SK-N-SH treated with all-trans-retinoic acid at 6 μM for 48 hours (cell line): ENCODE measurements at regions not wholly inside any gene's neighbourhood (a gene's known extent, or its start where the extent isn't known, plus 50 kb on each side); places are given as distances from the start of the nearest gene placed in this dataset.

Source experiments
- ATAC-seq: fragments of 200-7000 bp; cut with Tn5 transposase; 3 replicates; pipeline ENCODE4 v1.9.1; 2020; ENCODE audit warnings: mild to moderate bottlenecking, moderate library complexity
- ARNTL ChIP-seq: fragments of 450-650 bp; formaldehyde crosslinking; IDR thresholded peaks from 2 replicates; pipeline ENCODE4 v1.5.0; 2020; ENCODE audit warnings: low read depth, mild to moderate bottlenecking, moderate library complexity, borderline replicate concordance
- BACH2 ChIP-seq: fragments of 250-450 bp; sonication (Bioruptor Pico); IDR thresholded peaks from 2 replicates; pipeline ENCODE4 v1.9.0; 2021; ENCODE audit warnings: mild to moderate bottlenecking, borderline replicate concordance
- CSDC2 ChIP-seq: fragments of 250-450 bp; sonication (Bioruptor Pico); IDR thresholded peaks from 2 replicates; pipeline ENCODE4 v1.5.0; 2020; ENCODE audit warnings: mild to moderate bottlenecking, moderate library complexity
- ESRRG ChIP-seq: fragments of 250-450 bp; sonication (Bioruptor Pico); IDR thresholded peaks from 2 replicates; pipeline ENCODE4 v1.6.1; 2021; ENCODE audit warnings: mild to moderate bottlenecking
- GLIS3 ChIP-seq: fragments of 250-450 bp; sonication (Bioruptor Pico); IDR thresholded peaks from 2 replicates; pipeline ENCODE4 v1.5.0; 2020; ENCODE audit warnings: mild to moderate bottlenecking, moderate library complexity
- OSR1 ChIP-seq: fragments of 250-450 bp; sonication (Bioruptor Pico); IDR thresholded peaks from 2 replicates; pipeline ENCODE4 v1.8.0; 2022; ENCODE audit warnings: moderate library complexity, mild to moderate bottlenecking, inconsistent platforms
- PPARA ChIP-seq: fragments of 250-450 bp; sonication (Bioruptor Pico); IDR thresholded peaks from 2 replicates; pipeline ENCODE4 v1.5.0; 2020; ENCODE audit warnings: mild to moderate bottlenecking, borderline replicate concordance
- RARB ChIP-seq: fragments of 250-450 bp; sonication (Bioruptor Pico); IDR thresholded peaks from 2 replicates; pipeline ENCODE4 v1.8.0; 2021; ENCODE audit warnings: mild to moderate bottlenecking, moderate library complexity
- SNAI2 ChIP-seq: fragments of 250-450 bp; sonication (Bioruptor Pico); IDR thresholded peaks from 2 replicates; pipeline ENCODE4 v1.5.0; 2020; ENCODE audit warnings: mild to moderate bottlenecking, moderate library complexity
- TCF4 ChIP-seq: fragments of 250-450 bp; sonication (Bioruptor Pico); IDR thresholded peaks from 2 replicates; pipeline ENCODE4 v1.8.0; 2021; ENCODE audit warnings: mild to moderate bottlenecking, moderate library complexity, borderline replicate concordance
- TOX ChIP-seq: fragments of 250-450 bp; sonication (Bioruptor Pico); IDR thresholded peaks from 2 replicates; pipeline ENCODE4 v1.8.0; 2021; ENCODE audit warnings: mild to moderate bottlenecking, moderate library complexity, borderline replicate concordance
- ZC3H10 ChIP-seq: fragments of 250-450 bp; sonication (Bioruptor Pico); IDR thresholded peaks from 2 replicates; pipeline ENCODE4 v1.5.1; 2021; ENCODE audit warnings: mild to moderate bottlenecking, moderate library complexity
- ZFP3 ChIP-seq: fragments of 250-450 bp; sonication (Bioruptor Pico); IDR thresholded peaks from 2 replicates; pipeline ENCODE4 v1.5.0; 2020; ENCODE audit warnings: mild to moderate bottlenecking, moderate library complexity
- ZFP30 ChIP-seq: fragments of 450-650 bp; formaldehyde crosslinking; IDR thresholded peaks from 2 replicates; pipeline ENCODE4 v1.5.0; 2022; ENCODE audit warnings: mild to moderate bottlenecking, moderate library complexity
- ZNF565 ChIP-seq: fragments of 450-650 bp; formaldehyde crosslinking; conservative IDR thresholded peaks from 2 replicates; pipeline ENCODE4 v1.5.0; 2020; ENCODE audit warnings: low read depth, mild to moderate bottlenecking, moderate library complexity
- ZNF70 ChIP-seq: fragments of 450-650 bp; formaldehyde crosslinking; IDR thresholded peaks from 2 replicates; pipeline ENCODE4 v1.5.0; 2020; ENCODE audit warnings: mild to moderate bottlenecking, moderate library complexity
- ZNF8 ChIP-seq: fragments of 450-650 bp; formaldehyde crosslinking; IDR thresholded peaks from 2 replicates; pipeline ENCODE4 v1.5.0; 2020; ENCODE audit warnings: mild to moderate bottlenecking, moderate library complexity
- TF ChIP-seq, protein P1 (sequence below): fragments of 250-450 bp; sonication (Bioruptor Pico); IDR thresholded peaks from 2 replicates; pipeline ENCODE4 v1.8.0; 2020; ENCODE audit warnings: mild to moderate bottlenecking, moderate library complexity, borderline replicate concordance
- TF ChIP-seq, protein P2 (sequence below): fragments of 250-450 bp; sonication (Bioruptor Pico); IDR thresholded peaks from 2 replicates; pipeline ENCODE4 v1.5.1; 2021; ENCODE audit warnings: mild to moderate bottlenecking, moderate library complexity
- TF ChIP-seq, protein P3 (sequence below): fragments of 250-450 bp; sonication (Bioruptor Pico); IDR thresholded peaks from 2 replicates; pipeline ENCODE4 v1.8.0; 2021; ENCODE audit warnings: low read depth, mild to moderate bottlenecking, moderate library complexity, borderline replicate concordance
- TF ChIP-seq, protein P4 (sequence below): fragments of 250-450 bp; sonication (Bioruptor Pico); IDR thresholded peaks from 2 replicates; pipeline ENCODE4 v1.5.0; 2020; ENCODE audit warnings: mild to moderate bottlenecking, moderate library complexity
- TF ChIP-seq, protein P5 (sequence below): fragments of 250-450 bp; sonication (Bioruptor Pico); IDR thresholded peaks from 2 replicates; pipeline ENCODE4 v1.5.1; 2020; ENCODE audit warnings: low read depth, mild to moderate bottlenecking, moderate library complexity

DNA sequence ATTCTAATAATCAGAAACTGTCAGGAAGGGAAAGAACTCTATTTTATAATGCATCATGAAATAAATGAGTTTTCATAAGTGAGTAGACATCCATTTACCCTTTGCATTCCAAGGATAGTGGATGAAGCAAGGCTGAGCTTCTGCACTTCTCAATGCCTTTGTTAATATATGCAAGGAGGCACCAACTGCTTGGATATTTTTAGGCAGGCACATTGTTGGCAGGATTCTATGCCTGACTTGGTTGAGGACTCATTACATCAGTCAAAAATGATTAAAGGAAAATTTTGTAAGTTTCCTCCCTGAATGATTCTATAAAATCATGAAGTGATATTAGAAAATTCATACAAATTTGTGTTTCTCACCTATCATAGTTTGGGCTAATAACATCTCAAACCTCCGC is 612.2 kb upstream of the POM121L12 start:
- TF ChIP-seq ESRRG (CRISPR knock-in tag) (no peak), ZFP30 (no peak), SNAI2 (CRISPR knock-in tag) (no peak), PPARA (CRISPR knock-in tag) (no peak), GLIS3 (CRISPR knock-in tag) (no peak), RARB (no peak), ZC3H10 (no peak), ZNF565 (CRISPR knock-in tag) (no peak), CSDC2 (CRISPR knock-in tag) (no peak), ZNF8 (CRISPR knock-in tag) (no peak), ZNF70 (CRISPR knock-in tag) (no peak), ARNTL (CRISPR knock-in tag) (no peak), OSR1 (no peak)
- TF ChIP-seq, protein P1, sequence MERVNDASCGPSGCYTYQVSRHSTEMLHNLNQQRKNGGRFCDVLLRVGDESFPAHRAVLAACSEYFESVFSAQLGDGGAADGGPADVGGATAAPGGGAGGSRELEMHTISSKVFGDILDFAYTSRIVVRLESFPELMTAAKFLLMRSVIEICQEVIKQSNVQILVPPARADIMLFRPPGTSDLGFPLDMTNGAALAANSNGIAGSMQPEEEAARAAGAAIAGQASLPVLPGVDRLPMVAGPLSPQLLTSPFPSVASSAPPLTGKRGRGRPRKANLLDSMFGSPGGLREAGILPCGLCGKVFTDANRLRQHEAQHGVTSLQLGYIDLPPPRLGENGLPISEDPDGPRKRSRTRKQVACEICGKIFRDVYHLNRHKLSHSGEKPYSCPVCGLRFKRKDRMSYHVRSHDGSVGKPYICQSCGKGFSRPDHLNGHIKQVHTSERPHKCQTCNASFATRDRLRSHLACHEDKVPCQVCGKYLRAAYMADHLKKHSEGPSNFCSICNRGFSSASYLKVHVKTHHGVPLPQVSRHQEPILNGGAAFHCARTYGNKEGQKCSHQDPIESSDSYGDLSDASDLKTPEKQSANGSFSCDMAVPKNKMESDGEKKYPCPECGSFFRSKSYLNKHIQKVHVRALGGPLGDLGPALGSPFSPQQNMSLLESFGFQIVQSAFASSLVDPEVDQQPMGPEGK: no peak
- TF ChIP-seq, protein P2, sequence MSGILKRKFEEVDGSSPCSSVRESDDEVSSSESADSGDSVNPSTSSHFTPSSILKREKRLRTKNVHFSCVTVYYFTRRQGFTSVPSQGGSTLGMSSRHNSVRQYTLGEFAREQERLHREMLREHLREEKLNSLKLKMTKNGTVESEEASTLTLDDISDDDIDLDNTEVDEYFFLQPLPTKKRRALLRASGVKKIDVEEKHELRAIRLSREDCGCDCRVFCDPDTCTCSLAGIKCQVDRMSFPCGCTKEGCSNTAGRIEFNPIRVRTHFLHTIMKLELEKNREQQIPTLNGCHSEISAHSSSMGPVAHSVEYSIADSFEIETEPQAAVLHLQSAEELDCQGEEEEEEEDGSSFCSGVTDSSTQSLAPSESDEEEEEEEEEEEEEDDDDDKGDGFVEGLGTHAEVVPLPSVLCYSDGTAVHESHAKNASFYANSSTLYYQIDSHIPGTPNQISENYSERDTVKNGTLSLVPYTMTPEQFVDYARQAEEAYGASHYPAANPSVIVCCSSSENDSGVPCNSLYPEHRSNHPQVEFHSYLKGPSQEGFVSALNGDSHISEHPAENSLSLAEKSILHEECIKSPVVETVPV (CRISPR knock-in tag): no peak
- TF ChIP-seq, protein P3, sequence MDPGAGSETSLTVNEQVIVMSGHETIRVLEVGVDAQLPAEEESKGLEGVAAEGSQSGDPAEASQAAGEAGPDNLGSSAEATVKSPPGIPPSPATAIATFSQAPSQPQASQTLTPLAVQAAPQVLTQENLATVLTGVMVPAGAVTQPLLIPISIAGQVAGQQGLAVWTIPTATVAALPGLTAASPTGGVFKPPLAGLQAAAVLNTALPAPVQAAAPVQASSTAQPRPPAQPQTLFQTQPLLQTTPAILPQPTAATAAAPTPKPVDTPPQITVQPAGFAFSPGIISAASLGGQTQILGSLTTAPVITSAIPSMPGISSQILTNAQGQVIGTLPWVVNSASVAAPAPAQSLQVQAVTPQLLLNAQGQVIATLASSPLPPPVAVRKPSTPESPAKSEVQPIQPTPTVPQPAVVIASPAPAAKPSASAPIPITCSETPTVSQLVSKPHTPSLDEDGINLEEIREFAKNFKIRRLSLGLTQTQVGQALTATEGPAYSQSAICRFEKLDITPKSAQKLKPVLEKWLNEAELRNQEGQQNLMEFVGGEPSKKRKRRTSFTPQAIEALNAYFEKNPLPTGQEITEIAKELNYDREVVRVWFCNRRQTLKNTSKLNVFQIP (CRISPR knock-in tag): no peak
- TF ChIP-seq, protein P4, sequence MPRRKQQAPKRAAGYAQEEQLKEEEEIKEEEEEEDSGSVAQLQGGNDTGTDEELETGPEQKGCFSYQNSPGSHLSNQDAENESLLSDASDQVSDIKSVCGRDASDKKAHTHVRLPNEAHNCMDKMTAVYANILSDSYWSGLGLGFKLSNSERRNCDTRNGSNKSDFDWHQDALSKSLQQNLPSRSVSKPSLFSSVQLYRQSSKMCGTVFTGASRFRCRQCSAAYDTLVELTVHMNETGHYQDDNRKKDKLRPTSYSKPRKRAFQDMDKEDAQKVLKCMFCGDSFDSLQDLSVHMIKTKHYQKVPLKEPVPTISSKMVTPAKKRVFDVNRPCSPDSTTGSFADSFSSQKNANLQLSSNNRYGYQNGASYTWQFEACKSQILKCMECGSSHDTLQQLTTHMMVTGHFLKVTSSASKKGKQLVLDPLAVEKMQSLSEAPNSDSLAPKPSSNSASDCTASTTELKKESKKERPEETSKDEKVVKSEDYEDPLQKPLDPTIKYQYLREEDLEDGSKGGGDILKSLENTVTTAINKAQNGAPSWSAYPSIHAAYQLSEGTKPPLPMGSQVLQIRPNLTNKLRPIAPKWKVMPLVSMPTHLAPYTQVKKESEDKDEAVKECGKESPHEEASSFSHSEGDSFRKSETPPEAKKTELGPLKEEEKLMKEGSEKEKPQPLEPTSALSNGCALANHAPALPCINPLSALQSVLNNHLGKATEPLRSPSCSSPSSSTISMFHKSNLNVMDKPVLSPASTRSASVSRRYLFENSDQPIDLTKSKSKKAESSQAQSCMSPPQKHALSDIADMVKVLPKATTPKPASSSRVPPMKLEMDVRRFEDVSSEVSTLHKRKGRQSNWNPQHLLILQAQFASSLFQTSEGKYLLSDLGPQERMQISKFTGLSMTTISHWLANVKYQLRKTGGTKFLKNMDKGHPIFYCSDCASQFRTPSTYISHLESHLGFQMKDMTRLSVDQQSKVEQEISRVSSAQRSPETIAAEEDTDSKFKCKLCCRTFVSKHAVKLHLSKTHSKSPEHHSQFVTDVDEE (CRISPR knock-in tag): no peak
- ATAC-seq: no peak

DNA sequence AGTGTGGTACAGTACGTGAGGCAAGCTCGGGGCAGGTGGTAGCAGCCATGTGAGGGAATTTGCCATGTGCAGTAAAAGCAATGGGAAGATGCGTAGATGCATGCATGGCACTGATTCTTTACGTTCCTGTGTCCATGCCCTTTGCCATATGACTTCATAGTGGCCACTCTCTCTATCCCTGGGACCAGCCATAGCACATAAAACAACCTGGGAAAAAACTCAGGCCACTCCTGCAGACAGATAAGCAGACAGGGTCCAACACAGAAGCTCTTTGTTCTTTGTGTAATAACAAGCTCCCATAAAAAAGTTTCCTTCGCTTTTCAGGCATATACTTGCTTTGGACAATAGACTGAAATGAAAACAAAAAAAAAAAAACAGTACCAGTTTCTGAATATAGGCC is 622.4 kb upstream of the POM121L12 start:
- no peak for ATAC-seq
- no peak for TF ChIP-seq ZFP3 (CRISPR knock-in tag)
- no peak for TF ChIP-seq TOX (CRISPR knock-in tag)
- TF ChIP-seq SNAI2 (CRISPR knock-in tag): no peak
- TF ChIP-seq TCF4 (CRISPR knock-in tag): no peak
- TF ChIP-seq BACH2 (CRISPR knock-in tag): no peak
- TF ChIP-seq, protein P2 (CRISPR knock-in tag): no peak
- no peak for TF ChIP-seq ZNF565 (CRISPR knock-in tag)
- no peak for TF ChIP-seq ZC3H10
- TF ChIP-seq, protein P4 (CRISPR knock-in tag): no peak
- TF ChIP-seq PPARA (CRISPR knock-in tag): no peak
- TF ChIP-seq, protein P1: no peak
- no peak for TF ChIP-seq RARB
- TF ChIP-seq, protein P5, sequence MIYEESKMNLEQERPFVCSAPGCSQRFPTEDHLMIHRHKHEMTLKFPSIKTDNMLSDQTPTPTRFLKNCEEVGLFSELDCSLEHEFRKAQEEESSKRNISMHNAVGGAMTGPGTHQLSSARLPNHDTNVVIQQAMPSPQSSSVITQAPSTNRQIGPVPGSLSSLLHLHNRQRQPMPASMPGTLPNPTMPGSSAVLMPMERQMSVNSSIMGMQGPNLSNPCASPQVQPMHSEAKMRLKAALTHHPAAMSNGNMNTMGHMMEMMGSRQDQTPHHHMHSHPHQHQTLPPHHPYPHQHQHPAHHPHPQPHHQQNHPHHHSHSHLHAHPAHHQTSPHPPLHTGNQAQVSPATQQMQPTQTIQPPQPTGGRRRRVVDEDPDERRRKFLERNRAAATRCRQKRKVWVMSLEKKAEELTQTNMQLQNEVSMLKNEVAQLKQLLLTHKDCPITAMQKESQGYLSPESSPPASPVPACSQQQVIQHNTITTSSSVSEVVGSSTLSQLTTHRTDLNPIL (CRISPR knock-in tag): no peak
- TF ChIP-seq ESRRG (CRISPR knock-in tag): no peak
- TF ChIP-seq, all 23 proteins: peak for 0
